ENCODE measurements at regions not wholly inside any gene's neighbourhood (a gene's known extent, or its start where the extent isn't known, plus 50 kb on each side); places are given as distances from the start of the nearest gene placed in this dataset.

- TF ChIP-seq CTCF (IDR thresholded peaks at IDR 0.05) (no peak), EZH2 (IDR thresholded peaks at IDR 0.05) (no peak)
These were observed 104.5 kb upstream of the KCNK12 start for GRCh38 chr2:47675196-47675825.

All from neural progenitor cell (in vitro differentiated cells).